ENCODE measurements at regions not wholly inside any gene's neighbourhood (a gene's known extent, or its start where the extent isn't known, plus 50 kb on each side); places are given as distances from the start of the nearest gene placed in this dataset.
"Not testable (repeated sequence)": the region's sequence is repeated elsewhere in the genome, so short reads cannot be mapped to it uniquely, and the experiment has no call there.

- Mint-ChIP-seq H3K9me3 (peaks cover 9% of the 10 kb centered on the region), H3K4me1 (no peaks in the 10 kb centered on the region), H3K27me3 (no peaks in the 10 kb centered on the region), H3K27ac (no peak overlapping the region), H3K36me3 (no peaks in the 10 kb centered on the region), H3K4me3 (no peak overlapping the region)
- DNase-seq: no peak
Observed at GRCh38 chr10:107970512-107970911, 806.0 kb upstream of the SORCS1 start.

DNA sequence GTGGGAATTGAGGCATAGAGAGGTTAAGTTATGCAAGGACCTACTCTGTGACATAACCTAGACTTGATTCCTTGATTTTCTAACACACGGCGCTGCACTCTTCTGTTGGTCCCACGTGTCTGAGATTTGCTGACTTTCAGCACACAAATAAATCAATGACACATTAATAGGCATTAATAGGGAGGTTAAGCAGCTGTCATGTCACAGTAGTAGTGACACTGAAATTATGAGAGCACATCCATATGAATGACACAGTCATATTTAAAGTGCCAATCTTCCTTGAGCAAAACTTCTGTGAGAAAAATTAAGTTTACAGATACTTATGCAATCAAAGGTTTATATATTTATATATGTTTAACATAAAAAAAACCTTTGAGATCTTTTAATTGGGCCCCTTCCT lies 805.4 kb upstream of the SORCS1 start:
- Mint-ChIP-seq H3K4me1 (no peaks in the 10 kb centered on the region), H3K27me3 (no peaks in the 10 kb centered on the region), H3K4me3 (no peak overlapping the region), H3K36me3 (no peaks in the 10 kb centered on the region), H3K9me3 (peaks cover 9% of the 10 kb centered on the region), H3K27ac (no peak overlapping the region)
- no peak for DNase-seq

GRCh38 chr10:107966826-107967225 lies 802.3 kb upstream of the SORCS1 start:
- H3K4me3 Mint-ChIP-seq: no peak overlapping the region
- no peak overlapping the region for H3K27ac Mint-ChIP-seq
- H3K4me1 Mint-ChIP-seq: no peaks in the 10 kb centered on the region
- H3K36me3 Mint-ChIP-seq: no peaks in the 10 kb centered on the region
- DNase-seq: no peak
- H3K27me3 Mint-ChIP-seq: no peaks in the 10 kb centered on the region
- peaks cover 3% of the 10 kb centered on the region for H3K9me3 Mint-ChIP-seq

- no peak overlapping the region for H3K27ac Mint-ChIP-seq
- H3K36me3 Mint-ChIP-seq: no peaks in the 10 kb centered on the region
- peaks cover 1% of the 10 kb centered on the region for H3K9me3 Mint-ChIP-seq
- no peak for DNase-seq
- no peaks in the 10 kb centered on the region for H3K27me3 Mint-ChIP-seq
- no peaks in the 10 kb centered on the region for H3K4me1 Mint-ChIP-seq
- no peak overlapping the region for H3K4me3 Mint-ChIP-seq
Observed at GRCh38 chr10:107952649-107953556, 788.4 kb upstream of the SORCS1 start.

DNA sequence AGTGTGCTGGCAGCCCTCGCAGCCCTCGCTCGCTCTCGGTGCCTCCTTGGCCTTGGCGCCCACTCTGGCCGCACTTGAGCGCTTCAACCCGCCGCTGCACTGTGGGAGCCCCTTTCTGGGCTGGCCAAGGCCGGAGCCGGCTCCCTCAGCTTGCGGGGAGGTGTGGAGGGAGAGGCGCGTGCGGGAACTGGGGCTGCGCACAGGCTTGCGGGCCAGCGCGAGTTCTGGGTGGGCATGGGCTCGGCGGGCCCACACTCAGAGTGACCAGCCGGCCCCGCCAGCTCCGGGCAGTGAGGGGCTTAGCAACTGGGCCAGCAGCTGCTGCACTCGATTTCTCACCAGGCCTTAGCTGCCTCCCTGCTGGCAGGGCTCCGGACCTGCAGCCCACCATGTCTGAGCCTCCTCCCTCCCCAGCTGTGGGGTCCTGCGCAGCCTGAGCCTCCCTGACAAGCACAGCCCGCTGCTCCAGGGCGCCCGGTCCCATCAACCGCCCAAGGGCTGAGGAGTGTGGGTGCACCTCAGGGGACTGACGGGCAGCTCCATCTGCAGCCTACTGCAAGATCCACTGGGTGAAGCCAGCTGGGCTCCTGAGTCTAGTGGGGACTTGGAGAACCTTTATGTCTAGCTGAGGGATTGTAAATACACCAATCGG lies 786.0 kb upstream of the SORCS1 start:
- H3K27me3 Mint-ChIP-seq, H3K27ac Mint-ChIP-seq, H3K4me1 Mint-ChIP-seq, H3K4me3 Mint-ChIP-seq, H3K36me3 Mint-ChIP-seq, DNase-seq, H3K9me3 Mint-ChIP-seq: not testable (repeated sequence)

DNA sequence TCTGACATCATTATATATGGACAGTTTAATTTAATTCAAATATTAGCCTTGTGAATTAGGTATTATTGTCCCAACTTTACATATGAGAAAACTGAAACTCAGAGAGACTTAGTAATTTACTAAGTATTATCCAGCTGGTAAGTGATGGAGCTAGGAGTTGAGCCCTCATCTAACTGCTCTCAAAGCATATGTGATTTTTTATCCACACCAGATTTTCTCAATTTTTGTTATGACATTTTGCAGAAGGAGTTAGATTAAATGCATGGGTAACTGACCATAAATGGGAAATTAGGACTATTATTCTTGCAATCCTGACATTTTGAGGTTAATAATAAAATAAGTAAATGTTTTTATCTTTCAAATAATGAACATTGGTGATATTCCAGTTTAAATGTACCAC lies 778.3 kb upstream of the SORCS1 start:
- H3K4me1 Mint-ChIP-seq: no peaks in the 10 kb centered on the region
- no peaks in the 10 kb centered on the region for H3K36me3 Mint-ChIP-seq
- no peak overlapping the region for H3K4me3 Mint-ChIP-seq
- H3K27ac Mint-ChIP-seq: no peak overlapping the region
- H3K27me3 Mint-ChIP-seq: no peaks in the 10 kb centered on the region
- H3K9me3 Mint-ChIP-seq: peaks cover 7% of the 10 kb centered on the region
- no peak for DNase-seq

DNA sequence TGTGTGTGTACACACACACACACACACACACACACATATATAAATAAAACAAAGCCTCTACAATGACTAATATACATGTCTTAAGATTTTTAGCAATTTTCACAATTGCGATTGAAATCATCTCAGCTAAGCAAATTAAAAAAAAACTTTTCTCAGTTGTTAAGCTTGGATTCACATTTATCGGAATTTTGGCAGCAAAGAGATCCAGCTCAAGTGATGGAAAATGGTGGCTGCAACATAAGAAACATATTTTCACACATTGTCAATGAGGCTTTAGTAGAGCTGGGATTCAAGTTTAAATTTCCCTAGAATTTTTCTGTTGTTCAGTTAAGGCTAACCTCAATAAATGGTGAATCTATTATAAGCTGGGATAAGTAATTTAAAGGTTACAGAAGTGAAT lies 768.6 kb upstream of the SORCS1 start:
- Mint-ChIP-seq H3K27me3 (no peaks in the 10 kb centered on the region), H3K4me1 (no peaks in the 10 kb centered on the region), H3K36me3 (no peaks in the 10 kb centered on the region), H3K27ac (no peak overlapping the region), H3K9me3 (peaks cover 9% of the 10 kb centered on the region), H3K4me3 (no peak overlapping the region)
- DNase-seq: no peak

DNA sequence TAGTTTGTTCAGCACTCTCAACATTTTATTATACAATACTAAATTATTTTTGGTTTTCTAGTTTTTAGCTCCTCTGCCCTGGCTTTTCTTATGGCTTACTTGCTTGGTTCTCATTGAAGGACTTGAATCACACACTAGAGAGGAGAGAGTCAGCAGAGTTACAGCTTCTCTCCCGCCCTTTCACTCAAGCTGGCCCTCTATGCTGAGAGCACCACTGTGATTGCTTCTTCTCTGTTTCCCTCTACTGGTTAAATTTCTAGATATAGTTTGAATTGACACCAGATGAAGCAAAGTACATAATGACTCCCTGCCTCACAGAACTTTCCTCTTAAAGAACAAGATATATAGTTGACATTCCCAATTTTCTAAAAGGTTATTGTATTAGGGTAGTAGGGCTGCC lies 767.3 kb upstream of the SORCS1 start:
- Mint-ChIP-seq H3K4me1 (no peaks in the 10 kb centered on the region), H3K9me3 (peaks cover 6% of the 10 kb centered on the region), H3K27ac (no peak overlapping the region), H3K4me3 (no peak overlapping the region), H3K27me3 (no peaks in the 10 kb centered on the region), H3K36me3 (no peaks in the 10 kb centered on the region)
- no peak for DNase-seq

DNA sequence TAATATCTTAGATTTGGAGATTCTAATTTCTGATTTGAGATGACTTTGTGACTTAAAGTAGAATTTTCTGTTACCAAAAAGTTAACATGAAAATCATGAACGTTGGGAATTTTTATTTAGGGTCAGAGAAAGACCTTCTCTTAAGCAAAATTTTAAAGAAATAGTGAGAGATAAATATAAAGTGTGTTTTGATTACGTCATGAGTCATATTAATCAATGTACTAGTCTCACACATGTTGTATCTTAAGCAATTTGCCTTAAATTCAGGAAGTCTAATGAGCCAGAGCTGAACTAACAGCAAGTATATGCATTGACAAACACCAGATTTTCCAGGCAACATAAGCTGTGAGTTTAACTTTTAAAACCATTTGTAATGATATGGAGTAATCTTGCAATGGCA lies 765.5 kb upstream of the SORCS1 start:
- Mint-ChIP-seq H3K4me1 (no peaks in the 10 kb centered on the region), H3K27me3 (no peaks in the 10 kb centered on the region), H3K27ac (no peak overlapping the region), H3K4me3 (no peak overlapping the region), H3K36me3 (no peaks in the 10 kb centered on the region), H3K9me3 (peaks cover 6% of the 10 kb centered on the region)
- DNase-seq: no peak

GRCh38 chr10:107924458-107924857 lies 760.0 kb upstream of the SORCS1 start:
- H3K4me3 Mint-ChIP-seq: no peak overlapping the region
- no peak overlapping the region for H3K27ac Mint-ChIP-seq
- no peaks in the 10 kb centered on the region for H3K27me3 Mint-ChIP-seq
- no peak for DNase-seq
- peaks cover under 1% of the 10 kb centered on the region for H3K9me3 Mint-ChIP-seq
- no peaks in the 10 kb centered on the region for H3K4me1 Mint-ChIP-seq
- no peaks in the 10 kb centered on the region for H3K36me3 Mint-ChIP-seq

- DNase-seq: no peak
- Mint-ChIP-seq H3K27ac (no peak overlapping the region), H3K4me3 (no peak overlapping the region), H3K36me3 (peaks cover 2% of the 10 kb centered on the region), H3K9me3 (peaks cover 5% of the 10 kb centered on the region), H3K4me1 (no peaks in the 10 kb centered on the region), H3K27me3 (peaks cover 19% of the 10 kb centered on the region)
Observed at GRCh38 chr10:107919626-107920235, 755.2 kb upstream of the SORCS1 start.

- Mint-ChIP-seq H3K36me3 (peaks cover 2% of the 10 kb centered on the region), H3K4me3 (no peak overlapping the region), H3K27ac (no peak overlapping the region), H3K27me3 (peaks cover 34% of the 10 kb centered on the region), H3K9me3 (peaks cover 5% of the 10 kb centered on the region), H3K4me1 (no peaks in the 10 kb centered on the region)
- DNase-seq: no peak
Observed at GRCh38 chr10:107918171-107918570, 753.7 kb upstream of the SORCS1 start.

- H3K36me3 Mint-ChIP-seq: peaks cover 2% of the 10 kb centered on the region
- no peaks in the 10 kb centered on the region for H3K4me1 Mint-ChIP-seq
- H3K9me3 Mint-ChIP-seq: peaks cover 5% of the 10 kb centered on the region
- H3K27me3 Mint-ChIP-seq: peaks cover 35% of the 10 kb centered on the region
- no peak for DNase-seq
- no peak overlapping the region for H3K4me3 Mint-ChIP-seq
- no peak overlapping the region for H3K27ac Mint-ChIP-seq
Observed at GRCh38 chr10:107915215-107915610, 750.7 kb upstream of the SORCS1 start.

GRCh38 chr10:107914450-107915214 lies 750.1 kb upstream of the SORCS1 start:
- peaks cover 35% of the 10 kb centered on the region for H3K27me3 Mint-ChIP-seq
- H3K4me3 Mint-ChIP-seq: no peak overlapping the region
- peaks cover 5% of the 10 kb centered on the region for H3K9me3 Mint-ChIP-seq
- no peaks in the 10 kb centered on the region for H3K4me1 Mint-ChIP-seq
- H3K27ac Mint-ChIP-seq: no peak overlapping the region
- DNase-seq: no peak
- H3K36me3 Mint-ChIP-seq: peaks cover 2% of the 10 kb centered on the region

Measured in activated naive CD8-positive, alpha-beta T cell treated with anti-CD3 and anti-CD28 coated beads for 36 hours (primary cell).